Duodenal mucosa (tissue), 2 donors: ENCODE measurements at regions not wholly inside any gene's neighbourhood (a gene's known extent, or its start where the extent isn't known, plus 50 kb on each side); places are given as distances from the start of the nearest gene placed in this dataset.

Source experiments
- H3K27ac ChIP-seq: one replicate; pipeline ENCODE4 v1.7.0; 2013; ENCODE audit warnings: low read depth, low read length
- H3K27me3 ChIP-seq, 2 donors: one replicate each; pipeline ENCODE4 v1.7.0; 2013; ENCODE audit warnings: low read length in 2 of 2, control low read depth in 1 of 2; ENCODE audit not compliant: insufficient read depth in 2 of 2, control insufficient read depth in 1 of 2
- H3K36me3 ChIP-seq, 2 donors: one replicate each; pipeline ENCODE4 v1.7.0; 2013; ENCODE audit warnings: low read length in 2 of 2, control low read depth in 1 of 2; ENCODE audit not compliant: insufficient read depth in 2 of 2, control insufficient read depth in 1 of 2
- H3K4me1 ChIP-seq, 2 donors: one replicate each; pipeline ENCODE4 v1.7.0; 2013; ENCODE audit warnings: low read length in 2 of 2, control low read depth in 1 of 2; ENCODE audit not compliant: insufficient read depth in 2 of 2, control insufficient read depth in 1 of 2
- H3K4me3 ChIP-seq, 2 donors: one replicate each; pipeline ENCODE4 v1.7.0; 2013; ENCODE audit warnings: low read length in 2 of 2, low read depth in 1 of 2
- H3K9ac ChIP-seq, 2 donors: one replicate each; pipeline ENCODE4 v1.7.0; 2013; ENCODE audit warnings: low read length in 2 of 2, low read depth in 1 of 2
- H3K9me3 ChIP-seq, 2 donors: one replicate each; pipeline ENCODE4 v1.7.0; 2013; ENCODE audit warnings: low read length in 2 of 2, control low read depth in 1 of 2; ENCODE audit not compliant: control insufficient read depth in 1 of 2

DNA sequence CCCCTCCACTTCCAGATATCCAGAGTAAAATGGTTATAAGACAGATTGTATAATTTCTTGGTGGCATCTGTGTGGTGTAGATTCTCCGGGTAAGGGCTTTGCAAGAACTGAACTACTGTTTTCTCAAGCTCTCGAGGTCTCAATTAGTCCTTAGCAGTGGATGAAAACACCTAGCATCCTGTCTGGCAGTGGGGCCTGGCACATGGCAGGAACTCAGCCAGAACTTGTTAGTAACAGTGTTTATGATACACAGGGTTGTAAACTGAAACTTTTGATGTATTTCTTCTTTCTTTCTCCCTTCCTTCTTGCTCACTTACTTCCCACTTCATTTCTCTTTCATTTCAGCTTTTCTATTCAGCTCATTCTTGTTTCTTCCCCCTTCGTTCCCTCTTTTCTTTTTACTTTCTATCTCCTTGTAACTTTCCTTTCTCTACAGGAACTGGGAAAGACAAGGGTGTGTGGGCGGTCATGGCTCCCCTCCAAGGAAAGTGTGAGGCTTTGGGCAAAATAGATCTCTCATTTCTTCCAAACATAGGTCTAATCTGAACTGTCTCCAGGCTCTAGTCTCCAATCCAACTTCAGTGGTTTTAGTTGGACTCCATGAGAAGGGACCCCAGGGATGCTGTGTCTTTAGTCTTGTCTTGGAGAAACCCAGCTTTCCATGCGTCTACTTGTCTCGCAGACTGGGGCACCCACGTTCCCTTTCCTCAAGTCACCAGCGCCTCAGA lies 159.7 kb downstream of the PAH start:
- Histone ChIP-seq H3K36me3 (no peaks in the 10 kb centered on the region), H3K4me1 (no peaks in the 10 kb centered on the region), H3K27me3 (no peaks in the 10 kb centered on the region), H3K9me3 (no peaks in the 10 kb centered on the region), H3K4me3 (no peak overlapping the region), H3K9ac (no peak overlapping the region), H3K27ac (no peak overlapping the region)

DNA sequence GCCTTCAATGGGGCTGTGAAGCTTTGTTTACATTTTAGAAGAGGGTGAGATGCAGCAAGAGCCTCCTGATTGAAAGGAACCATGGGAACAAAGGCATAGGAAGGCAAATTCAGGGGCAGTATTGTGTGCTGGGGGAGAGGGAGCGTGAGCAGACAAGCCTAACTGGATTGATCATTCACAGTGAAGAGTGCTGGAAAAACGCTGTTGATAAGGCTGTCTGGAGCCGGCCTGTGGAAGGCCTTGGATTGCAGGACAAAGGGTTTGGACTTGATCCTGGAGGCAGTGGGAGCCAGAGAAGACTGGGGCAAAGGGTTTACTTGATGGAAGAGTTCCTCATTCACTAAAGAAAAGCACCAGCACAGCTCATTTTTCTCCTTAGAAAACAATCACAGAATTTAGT lies 160.5 kb downstream of the PAH start:
- Histone ChIP-seq H3K36me3 (no peaks in the 10 kb centered on the region), H3K27me3 (no peaks in the 10 kb centered on the region), H3K9ac (no peak overlapping the region), H3K9me3 (no peaks in the 10 kb centered on the region), H3K27ac (no peak overlapping the region), H3K4me1 (no peaks in the 10 kb centered on the region), H3K4me3 (no peak overlapping the region)

DNA sequence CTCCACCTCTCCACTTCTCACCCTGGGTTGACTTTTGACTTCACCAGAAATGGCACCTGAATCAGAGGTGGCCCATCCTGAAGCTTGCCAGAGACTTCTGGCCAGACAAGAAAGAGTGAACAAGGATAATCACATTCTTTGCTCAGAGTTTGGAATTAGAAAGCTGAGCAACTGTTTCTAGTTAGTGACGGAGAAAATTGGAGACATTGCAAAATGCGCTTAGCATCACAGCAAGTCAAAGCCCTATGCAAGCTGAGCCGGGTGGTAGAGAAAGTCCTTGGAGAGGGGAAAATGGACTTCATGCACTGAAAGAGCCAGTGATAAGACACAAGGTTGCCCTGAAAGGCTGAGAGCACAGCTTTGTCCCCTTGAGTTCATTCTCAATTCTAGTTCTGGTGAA lies 161.8 kb downstream of the PAH start:
- Histone ChIP-seq H3K4me3 (no peak overlapping the region), H3K27ac (no peak overlapping the region), H3K36me3 (no peaks in the 10 kb centered on the region), H3K4me1 (no peaks in the 10 kb centered on the region), H3K27me3 (no peaks in the 10 kb centered on the region), H3K9me3 (no peaks in the 10 kb centered on the region), H3K9ac (no peak overlapping the region)

GRCh38 chr12:102753802-102754201 lies 163.2 kb downstream of the PAH start:
- Histone ChIP-seq H3K9me3 (no peaks in the 10 kb centered on the region), H3K4me3 (no peak overlapping the region), H3K9ac (no peak overlapping the region), H3K27ac (no peak overlapping the region), H3K36me3 (no peaks in the 10 kb centered on the region), H3K4me1 (no peaks in the 10 kb centered on the region), H3K27me3 (no peaks in the 10 kb centered on the region)

DNA sequence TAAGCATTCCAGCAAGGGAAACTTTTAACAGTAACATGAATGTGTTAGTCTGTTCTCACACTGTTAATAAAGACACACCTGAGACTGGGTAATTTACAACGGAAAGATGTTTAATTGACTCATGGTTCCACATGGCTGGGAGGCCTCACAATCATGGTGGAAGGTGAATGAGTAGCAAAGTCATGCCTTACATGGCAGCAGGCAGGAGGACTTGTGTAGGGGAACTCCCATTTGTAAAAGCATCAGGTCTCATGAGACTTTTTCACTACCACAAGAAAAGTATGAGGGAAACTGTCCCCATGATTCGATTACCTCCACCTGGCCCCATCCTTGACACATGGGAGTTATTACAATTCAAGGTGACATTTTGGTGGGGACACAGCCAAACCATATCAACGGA lies 168.3 kb downstream of the PAH start:
- Histone ChIP-seq H3K27me3 (no peaks in the 10 kb centered on the region), H3K27ac (no peak overlapping the region), H3K36me3 (no peaks in the 10 kb centered on the region), H3K9me3 (no peaks in the 10 kb centered on the region), H3K9ac (no peak overlapping the region), H3K4me3 (no peak overlapping the region), H3K4me1 (no peaks in the 10 kb centered on the region)

DNA sequence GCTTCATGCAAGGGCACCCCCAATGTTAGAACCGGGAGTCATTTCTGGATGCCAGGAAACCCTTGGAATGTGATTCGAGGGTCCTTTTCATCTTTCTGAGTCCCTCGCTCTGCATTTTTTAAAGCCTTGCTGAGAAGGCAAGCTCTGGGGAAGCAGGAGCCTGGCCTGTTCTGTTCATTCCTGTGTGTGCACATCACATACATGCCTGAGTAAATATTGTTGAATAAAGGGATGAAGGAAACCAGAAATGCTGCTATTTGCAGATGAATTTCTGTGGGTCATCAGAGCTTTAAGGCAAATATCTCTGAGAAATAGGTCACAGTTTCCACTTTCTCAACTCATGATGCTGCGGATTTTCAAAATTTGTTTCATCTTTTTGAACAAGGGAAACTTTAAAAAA lies 170.1 kb downstream of the PAH start:
- no peaks in the 10 kb centered on the region for H3K27me3 ChIP-seq
- no peaks in the 10 kb centered on the region for H3K4me1 ChIP-seq
- no peak overlapping the region for H3K4me3 ChIP-seq
- H3K9ac ChIP-seq: no peak overlapping the region
- no peak overlapping the region for H3K27ac ChIP-seq
- no peaks in the 10 kb centered on the region for H3K36me3 ChIP-seq
- H3K9me3 ChIP-seq: no peaks in the 10 kb centered on the region

DNA sequence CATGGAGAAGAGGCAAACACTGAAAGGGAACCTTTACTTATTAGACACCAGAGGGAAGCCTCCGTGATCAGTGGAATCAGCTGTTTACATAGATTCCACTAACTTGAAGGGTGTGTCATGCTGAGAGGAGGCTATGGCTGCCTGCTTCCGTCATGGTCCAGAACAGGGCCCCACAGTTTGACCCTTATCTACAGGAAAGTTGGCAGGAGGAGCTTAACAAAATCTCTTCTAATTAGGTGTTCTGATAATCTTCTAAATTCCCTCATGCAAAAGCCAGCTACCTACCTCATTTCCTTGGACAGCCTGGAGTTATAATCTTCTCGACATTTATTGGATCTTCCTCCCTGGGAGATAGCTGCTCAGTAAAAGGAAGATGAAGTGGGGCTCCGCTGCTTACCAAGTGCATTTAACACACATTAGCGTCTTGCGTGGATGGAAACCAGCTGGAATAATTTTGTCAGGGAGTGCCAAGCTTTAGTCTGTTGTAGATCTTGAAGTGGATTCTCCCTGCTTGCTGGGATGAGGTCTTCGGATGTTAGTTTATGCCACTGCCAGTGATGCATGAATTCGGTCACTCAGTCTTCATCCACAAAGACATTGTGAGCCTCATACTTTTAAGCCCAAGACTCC lies 171.0 kb downstream of the PAH start:
- H3K27ac ChIP-seq: no peak overlapping the region
- H3K4me1 ChIP-seq: no peaks in the 10 kb centered on the region
- H3K27me3 ChIP-seq: no peaks in the 10 kb centered on the region
- no peak overlapping the region for H3K9ac ChIP-seq
- H3K4me3 ChIP-seq: no peak overlapping the region
- H3K36me3 ChIP-seq: no peaks in the 10 kb centered on the region
- H3K9me3 ChIP-seq: no peaks in the 10 kb centered on the region

DNA sequence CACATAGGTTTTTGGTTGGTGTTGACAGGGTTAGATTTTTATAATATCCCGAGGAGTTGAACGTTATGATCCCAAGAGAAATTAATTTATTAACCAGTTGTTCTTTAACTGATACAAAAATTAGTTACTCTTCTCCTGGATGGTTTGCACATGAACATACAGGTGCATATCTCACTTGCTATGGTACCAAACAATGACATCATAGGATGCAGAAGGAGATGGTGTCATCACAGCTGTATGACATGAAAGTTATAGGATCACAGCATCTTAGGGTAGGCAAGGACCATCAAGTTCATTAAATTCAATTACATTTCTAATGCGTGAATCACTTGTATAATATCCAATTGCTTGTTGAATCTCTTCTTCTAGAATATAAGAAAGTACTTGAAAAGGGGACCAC lies 175.8 kb downstream of the PAH start:
- H3K36me3 ChIP-seq: no peaks in the 10 kb centered on the region
- H3K27me3 ChIP-seq: no peaks in the 10 kb centered on the region
- no peak overlapping the region for H3K4me3 ChIP-seq
- no peaks in the 10 kb centered on the region for H3K9me3 ChIP-seq
- H3K27ac ChIP-seq: no peak overlapping the region
- H3K9ac ChIP-seq: no peak overlapping the region
- H3K4me1 ChIP-seq: no peaks in the 10 kb centered on the region

DNA sequence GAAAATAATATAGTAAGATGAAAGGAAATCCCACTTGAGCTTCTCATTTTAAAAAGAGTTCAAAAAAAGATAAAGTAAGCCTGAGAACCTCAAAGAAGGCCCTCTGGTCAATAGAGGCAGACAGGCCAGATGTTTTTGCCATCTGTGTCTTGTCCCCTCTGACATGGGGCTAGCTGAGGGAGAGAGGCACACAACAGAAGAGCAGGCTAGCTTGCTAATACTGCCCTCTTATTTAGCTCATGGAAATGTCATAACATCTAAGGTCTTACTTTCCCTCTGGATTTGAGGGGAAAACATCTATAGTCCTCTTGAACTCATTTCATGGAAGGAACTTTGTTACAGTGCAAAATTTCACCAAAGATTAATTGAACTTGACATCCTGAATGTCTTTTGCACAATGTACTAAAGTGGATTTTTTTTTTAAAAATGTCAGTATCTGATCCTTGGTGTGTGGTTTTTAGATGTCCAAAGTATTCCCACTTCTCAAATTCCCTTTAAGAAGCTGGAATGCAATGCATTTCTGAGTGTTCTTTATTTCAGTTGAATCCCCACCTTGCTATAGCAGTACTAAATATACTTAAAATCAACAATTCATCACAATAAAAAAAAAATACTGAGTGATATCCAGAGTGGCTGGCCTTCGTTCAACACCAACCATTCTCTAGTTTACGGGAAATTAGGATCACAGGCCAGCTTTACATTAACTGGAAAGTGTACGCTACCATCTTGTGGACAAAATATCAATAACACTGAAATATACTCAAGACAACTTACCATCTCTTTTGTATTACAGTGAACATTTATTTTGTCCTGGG lies 176.7 kb downstream of the PAH start:
- no peaks in the 10 kb centered on the region for H3K27me3 ChIP-seq
- H3K4me1 ChIP-seq: no peaks in the 10 kb centered on the region
- H3K9ac ChIP-seq: no peak overlapping the region
- H3K36me3 ChIP-seq: no peaks in the 10 kb centered on the region
- no peak overlapping the region for H3K4me3 ChIP-seq
- no peaks in the 10 kb centered on the region for H3K9me3 ChIP-seq
- no peak overlapping the region for H3K27ac ChIP-seq

- H3K9me3 ChIP-seq: no peaks in the 10 kb centered on the region
- H3K4me3 ChIP-seq: no peak overlapping the region
- H3K27me3 ChIP-seq: no peaks in the 10 kb centered on the region
- no peak overlapping the region for H3K27ac ChIP-seq
- no peaks in the 10 kb centered on the region for H3K4me1 ChIP-seq
- H3K9ac ChIP-seq: no peak overlapping the region
- no peaks in the 10 kb centered on the region for H3K36me3 ChIP-seq
Observed at GRCh38 chr12:102736328-102736727, 180.7 kb downstream of the PAH start.
